CD4-positive, alpha-beta memory T cell (primary cell): ENCODE measurements at regions not wholly inside any gene's neighbourhood (a gene's known extent, or its start where the extent isn't known, plus 50 kb on each side); places are given as distances from the start of the nearest gene placed in this dataset.

ENCODE experiments used
- CTCF ChIA-PET: fragments of 350-600 bp; sonication (Branson Sonifier 250); formaldehyde crosslinking; loops from one replicate; lab custom pipeline; 2021; ENCODE audit warnings: inconsistent platforms; ENCODE audit not compliant: partially characterized antibody; lab: Charles Lee
- POLR2A ChIA-PET: fragments of 350-600 bp; sonication (Branson Sonifier 250); formaldehyde crosslinking; loops from one replicate; lab custom pipeline; 2021; ENCODE audit not compliant: partially characterized antibody; lab: Charles Lee
- DNase-seq, 5 donors: peaks; one replicate each; pipeline versions ENCODE4 v3.0.0 to v3.0.0-alpha.2; 2020 to 2022; ENCODE audit warnings: mixed read lengths in 1 of 5
- H3K27ac ChIP-seq: one replicate; pipeline ENCODE4 v1.7.0; 2013; ENCODE audit warnings: low read depth, low read length
- H3K27me3 ChIP-seq: 2 replicates; pipeline ENCODE4 v1.7.0; 2013; ENCODE audit warnings: mild to moderate bottlenecking, low read length, moderate library complexity; ENCODE audit not compliant: insufficient read depth
- H3K36me3 ChIP-seq: 2 replicates; pipeline ENCODE4 v1.7.0; 2013; ENCODE audit warnings: mild to moderate bottlenecking, low read length, moderate library complexity; ENCODE audit not compliant: insufficient read depth
- H3K4me1 ChIP-seq: 2 replicates; pipeline ENCODE4 v1.7.0; 2013; ENCODE audit warnings: mild to moderate bottlenecking, low read length, moderate library complexity; ENCODE audit not compliant: insufficient read depth
- H3K4me3 ChIP-seq, 2 donors: one replicate each; pipeline ENCODE4 v1.7.0; 2013; ENCODE audit warnings: low read length in 2 of 2, mild to moderate bottlenecking in 1 of 2
- H3K9me3 ChIP-seq, 2 donors: one replicate each; pipeline ENCODE4 v1.7.0; 2013; ENCODE audit warnings: low read length in 2 of 2, control low read depth in 1 of 2; ENCODE audit not compliant: control insufficient read depth in 1 of 2
- H3K27ac Mint-ChIP-seq, 7 donors: one replicate each; pipeline ENCODE4 v1.8.0; 2020 to 2021; ENCODE audit warnings: mixed read lengths in 7 of 7, mild to moderate bottlenecking in 6 of 7, inconsistent platforms in 3 of 7, moderate library complexity in 3 of 7
- H3K27me3 Mint-ChIP-seq, 2 donors: one replicate each; pipeline ENCODE4 v1.8.0; 2020 to 2021; ENCODE audit warnings: mixed read lengths in 2 of 2
- H3K36me3 Mint-ChIP-seq, 2 donors: one replicate each; pipeline ENCODE4 v1.8.0; 2020 to 2021; ENCODE audit warnings: mixed read lengths in 2 of 2, inconsistent platforms in 1 of 2, mild to moderate bottlenecking in 1 of 2
- H3K4me1 Mint-ChIP-seq, 4 donors: one replicate each; pipeline ENCODE4 v1.8.0; 2020 to 2021; ENCODE audit warnings: mixed read lengths in 4 of 4, mild to moderate bottlenecking in 1 of 4
- H3K4me3 Mint-ChIP-seq, 8 donors: one replicate each; pipeline ENCODE4 v1.8.0; 2020 to 2021; ENCODE audit warnings: mixed read lengths in 8 of 8, mild to moderate bottlenecking in 7 of 8, moderate library complexity in 6 of 8, inconsistent platforms in 3 of 8
- H3K9me3 Mint-ChIP-seq, 8 donors: one replicate each; pipeline ENCODE4 v1.8.0; 2020 to 2021; ENCODE audit warnings: mixed read lengths in 8 of 8, mild to moderate bottlenecking in 5 of 8, inconsistent platforms in 3 of 8, moderate library complexity in 1 of 8
- intact Hi-C: fragments of 100-400 bp; cut with micrococcal nuclease; formaldehyde crosslinking; loops from one replicate; pipeline ENCODE4 v1.15.1; 2023

DNA sequence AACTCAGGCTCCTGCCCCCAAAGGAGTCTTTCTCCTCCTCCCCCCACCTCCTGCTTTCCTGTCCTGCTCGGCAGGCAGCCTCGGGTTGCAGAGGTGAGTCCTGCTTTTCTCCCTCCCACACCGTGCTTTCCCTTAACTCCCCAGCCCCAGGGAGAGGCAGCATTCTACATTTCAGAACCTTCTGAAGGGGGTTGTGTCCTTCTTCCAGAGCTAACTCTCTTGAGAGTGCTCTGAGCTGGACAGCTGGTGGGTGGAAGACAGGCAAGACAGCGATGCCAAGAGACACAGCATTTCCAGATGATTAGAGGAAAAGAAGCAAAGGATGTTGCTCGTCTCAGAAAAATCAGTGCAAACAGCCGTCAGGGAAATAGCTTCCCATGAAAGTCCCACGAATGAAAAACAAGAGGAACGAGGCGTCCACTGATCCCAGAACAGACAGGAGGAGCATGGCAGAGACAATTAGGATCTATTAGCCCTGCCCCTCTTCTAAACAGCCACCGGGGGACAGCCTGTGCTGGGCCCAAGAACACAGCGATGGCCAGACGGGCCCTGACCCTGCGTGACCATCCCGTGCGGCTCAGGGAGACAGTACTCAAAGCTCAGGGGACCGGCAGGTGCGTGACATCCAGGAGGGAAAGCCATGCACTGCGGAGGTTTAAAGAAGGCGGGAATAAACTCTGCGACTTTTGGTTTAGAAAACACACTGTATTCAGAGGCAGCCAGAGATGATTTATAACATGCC, 216.5 kb upstream of the RTL1 start:
- Histone ChIP-seq H3K9me3 (no peaks in the 10 kb centered on the region), H3K27ac (no peak overlapping the region), H3K4me1 (no peaks in the 10 kb centered on the region), H3K4me3 (no peak overlapping the region), H3K36me3 (no peaks in the 10 kb centered on the region), H3K27me3 (no peaks in the 10 kb centered on the region)
- no peak overlapping the region for H3K27ac Mint-ChIP-seq
- CTCF ChIA-PET, result no interaction called here
- no peaks in the 10 kb centered on the region for H3K36me3 Mint-ChIP-seq
- peaks cover 0 to 2% (median 0%) of the 10 kb centered on the region in 8 donors for H3K9me3 Mint-ChIP-seq
- no peak for DNase-seq
- POLR2A ChIA-PET, result no interaction called here
- H3K27me3 Mint-ChIP-seq, result peaks cover 2 to 16% of the 10 kb centered on the region in 2 donors
- intact Hi-C loops, result no loop called here
- H3K4me1 Mint-ChIP-seq, result peaks cover 5 to 15% (median 7%) of the 10 kb centered on the region in 4 donors
- no peak overlapping the region for H3K4me3 Mint-ChIP-seq

DNA sequence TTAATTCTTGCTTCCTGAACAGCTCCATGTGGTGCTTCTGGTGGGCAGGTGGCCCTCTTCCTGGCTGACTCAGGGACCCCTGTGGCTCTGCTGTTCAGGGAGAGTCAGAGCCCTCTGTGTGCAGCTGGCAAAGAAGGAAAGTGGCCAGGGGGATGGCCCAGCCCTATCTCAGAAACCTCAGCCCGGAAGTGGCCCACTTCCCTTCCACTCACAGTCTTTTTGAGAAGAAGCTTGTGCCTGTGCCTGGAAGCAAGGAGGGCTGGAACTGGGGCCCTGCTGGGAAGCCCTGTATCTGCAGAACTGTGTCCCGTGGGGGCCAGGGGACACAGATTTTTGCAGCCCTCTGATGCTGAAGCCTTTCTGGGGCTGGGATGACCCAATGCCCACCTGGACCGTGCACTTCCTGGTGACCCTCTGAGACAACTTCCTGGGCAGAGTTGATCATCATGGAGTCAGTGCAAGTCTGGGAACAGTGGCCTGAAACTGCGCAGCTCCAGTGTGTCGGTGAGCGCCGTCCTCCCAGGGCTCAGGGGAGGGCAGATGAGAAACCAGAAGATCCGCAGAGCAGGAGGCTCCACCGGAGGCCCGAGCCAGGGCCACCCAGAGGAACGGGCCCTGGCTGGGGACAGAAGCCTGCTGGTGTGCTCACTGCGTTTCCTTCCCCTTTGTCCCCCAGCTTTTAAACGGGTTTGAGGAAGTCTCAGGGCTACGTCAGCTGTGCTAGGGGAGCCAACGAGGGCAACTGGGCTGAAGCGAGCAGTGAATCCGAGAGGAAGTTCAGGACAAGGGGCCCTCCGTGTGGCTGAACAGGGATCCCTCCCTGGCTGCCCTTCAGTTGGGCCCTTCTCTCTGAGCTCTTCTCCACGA, 217.4 kb upstream of the RTL1 start:
- H3K9me3 Mint-ChIP-seq, result peaks cover 0 to 2% (median 0%) of the 10 kb centered on the region in 8 donors
- H3K27me3 Mint-ChIP-seq, result peaks cover 4 to 13% of the 10 kb centered on the region in 2 donors
- DNase-seq, result no peak
- H3K27ac ChIP-seq, result no peak overlapping the region
- POLR2A ChIA-PET, result no interaction called here
- no peak overlapping the region for H3K27ac Mint-ChIP-seq
- peak overlapping the region in 2 of 8 donors; percentile 36 to 64 for H3K4me3 Mint-ChIP-seq
- no peaks in the 10 kb centered on the region for H3K9me3 ChIP-seq
- no peak overlapping the region for H3K4me3 ChIP-seq
- H3K27me3 ChIP-seq, result no peaks in the 10 kb centered on the region
- no peaks in the 10 kb centered on the region for H3K36me3 Mint-ChIP-seq
- no peaks in the 10 kb centered on the region for H3K36me3 ChIP-seq
- intact Hi-C loops, result no loop called here
- no peaks in the 10 kb centered on the region for H3K4me1 ChIP-seq
- H3K4me1 Mint-ChIP-seq, result peaks cover 5 to 15% (median 7%) of the 10 kb centered on the region in 4 donors
- CTCF ChIA-PET, result no interaction called here

DNA sequence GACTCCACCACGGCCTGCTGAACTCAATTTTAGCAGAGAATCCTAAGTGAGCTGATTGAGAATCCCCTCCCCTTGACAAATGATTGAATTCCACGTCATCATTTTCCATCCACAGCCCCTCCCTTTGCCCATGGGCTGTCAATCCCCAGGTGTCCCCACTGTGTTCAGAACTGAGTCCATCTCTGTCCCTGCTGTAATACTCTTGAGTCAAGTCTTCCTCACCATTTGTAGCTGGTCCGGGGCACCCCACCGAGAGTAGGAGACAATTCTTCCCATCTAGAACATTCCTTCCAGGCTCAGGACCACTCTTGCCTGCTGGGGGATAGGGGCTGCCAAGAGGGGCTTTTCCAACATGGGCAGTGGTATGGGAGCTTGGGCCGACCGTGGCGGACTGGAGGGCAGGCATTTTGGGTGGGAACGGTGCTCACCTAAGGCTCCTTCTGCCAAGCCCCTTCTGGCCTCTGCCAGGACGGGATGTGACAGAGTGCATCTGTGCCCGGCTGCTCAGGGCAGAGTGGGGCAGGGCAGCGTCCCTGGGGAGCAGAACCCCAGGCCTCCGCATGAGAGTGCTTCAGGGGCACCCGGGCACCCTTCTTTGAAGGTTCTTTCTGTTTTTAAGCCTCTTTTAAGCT, 218.1 kb upstream of the RTL1 start:
- Mint-ChIP-seq H3K36me3 (no peaks in the 10 kb centered on the region), H3K27me3 (peaks cover 4 to 13% of the 10 kb centered on the region in 2 donors), H3K4me1 (peaks cover 5 to 15% (median 7%) of the 10 kb centered on the region in 4 donors), H3K27ac (no peak overlapping the region), H3K4me3 (peak overlapping the region in 3 of 8 donors; percentile 15 to 21 (median 15)), H3K9me3 (peaks cover 0 to 2% (median 0%) of the 10 kb centered on the region in 8 donors)
- ChIA-PET POLR2A (no interaction called here), CTCF (no interaction called here)
- no peaks in the 10 kb centered on the region for H3K9me3 ChIP-seq
- no peak overlapping the region for H3K4me3 ChIP-seq
- H3K27me3 ChIP-seq, result no peaks in the 10 kb centered on the region
- no peaks in the 10 kb centered on the region for H3K4me1 ChIP-seq
- intact Hi-C loops, result no loop called here
- H3K36me3 ChIP-seq, result no peaks in the 10 kb centered on the region
- no peak for DNase-seq
- no peak overlapping the region for H3K27ac ChIP-seq

DNA sequence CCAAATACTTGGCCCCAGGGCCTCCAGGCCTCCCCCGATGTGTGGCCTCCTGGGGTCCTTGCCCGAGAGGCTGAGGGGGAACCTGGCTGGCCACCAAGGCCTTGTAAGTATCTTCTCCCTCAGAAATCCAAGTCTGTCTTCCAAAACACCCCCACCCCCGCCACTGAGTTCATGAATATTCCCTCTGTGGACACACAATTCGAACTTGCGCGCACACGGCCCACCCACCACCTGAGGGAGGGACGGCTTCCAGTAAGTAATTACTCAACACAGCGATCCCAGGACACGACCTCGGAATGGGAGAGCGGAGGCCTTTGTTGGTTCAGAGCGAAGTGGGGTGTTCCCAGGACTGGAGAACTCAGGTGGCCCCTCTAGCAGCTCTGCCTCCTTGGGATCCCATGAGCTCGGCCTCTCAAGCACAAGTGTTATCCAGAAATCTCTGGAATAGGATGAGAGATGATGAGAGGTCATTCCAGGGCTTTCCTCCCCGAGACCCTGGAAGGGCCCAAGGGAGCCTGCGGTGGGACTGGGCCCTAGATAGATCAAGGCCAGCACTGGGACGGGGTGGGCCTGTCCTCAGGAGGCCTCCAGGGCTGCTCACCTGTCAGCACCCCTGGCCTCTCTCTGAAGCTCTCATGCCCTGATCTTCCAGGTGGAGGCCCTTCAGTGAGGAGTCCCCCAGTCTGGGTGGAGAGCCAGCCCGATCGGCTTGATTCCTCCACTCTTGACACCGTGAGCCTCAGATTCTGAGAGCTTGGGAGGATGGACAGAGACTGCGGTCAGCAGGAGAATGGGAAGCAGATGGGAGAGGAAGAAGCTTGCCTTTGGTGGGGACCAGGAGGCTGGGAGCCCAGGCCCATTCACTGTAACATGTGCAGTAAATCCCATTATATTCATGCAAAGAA, 219.0 kb upstream of the RTL1 start:
- CTCF ChIA-PET, result no interaction called here
- Mint-ChIP-seq H3K9me3 (peaks cover 0 to 2% (median 0%) of the 10 kb centered on the region in 8 donors), H3K4me3 (no peak overlapping the region), H3K27me3 (peaks cover 4 to 17% of the 10 kb centered on the region in 2 donors), H3K36me3 (no peaks in the 10 kb centered on the region), H3K27ac (peak overlapping the region in 1 of 7 donors; percentile 63), H3K4me1 (peaks cover 5 to 15% (median 7%) of the 10 kb centered on the region in 4 donors)
- POLR2A ChIA-PET, result no interaction called here
- Histone ChIP-seq H3K36me3 (no peaks in the 10 kb centered on the region), H3K27me3 (no peaks in the 10 kb centered on the region), H3K27ac (no peak overlapping the region), H3K4me1 (no peaks in the 10 kb centered on the region), H3K9me3 (no peaks in the 10 kb centered on the region), H3K4me3 (no peak overlapping the region)
- DNase-seq, result no peak
- intact Hi-C loops, result no loop called here

DNA sequence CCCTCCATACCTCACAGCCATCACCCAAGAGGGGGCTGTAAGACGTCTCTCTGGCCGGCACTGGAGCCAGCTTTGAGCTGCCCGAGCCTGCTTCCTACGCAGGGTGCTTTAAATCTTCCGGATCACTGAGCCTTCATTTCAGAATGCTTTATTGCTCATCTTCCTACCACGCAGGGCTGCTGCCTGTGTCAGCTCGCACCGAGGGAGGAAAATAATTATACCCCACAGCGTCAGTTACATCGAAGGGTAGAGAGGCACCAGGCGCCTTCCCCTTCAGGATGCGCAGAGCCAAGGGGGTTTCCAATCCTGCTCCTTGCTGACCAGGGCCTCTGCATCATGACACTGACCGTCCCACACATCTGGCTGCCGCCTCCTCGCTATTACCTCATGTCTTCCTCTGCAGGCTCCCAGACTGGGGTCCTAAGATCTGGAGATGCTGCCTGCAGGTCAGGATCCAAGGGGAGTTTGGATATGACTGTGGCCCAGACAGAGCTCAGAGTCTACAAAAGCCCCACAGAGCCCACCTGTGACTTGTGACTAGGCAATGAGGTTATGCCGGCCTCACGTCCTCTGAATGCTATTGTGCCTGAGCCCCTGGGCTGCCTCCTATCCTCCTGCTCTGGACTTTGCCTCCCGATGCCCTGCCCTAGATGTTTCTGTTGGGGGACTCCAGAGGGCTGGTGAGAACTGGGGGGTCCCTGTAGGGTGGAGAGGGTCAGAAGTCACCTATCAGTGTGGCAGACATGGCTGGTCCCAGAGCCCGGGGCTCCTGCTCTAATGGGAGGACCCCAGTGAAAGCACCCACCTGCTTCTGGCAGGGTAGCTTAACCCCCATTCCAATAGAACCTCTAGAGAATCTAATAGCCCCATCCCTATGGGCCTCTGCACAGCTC, 220.3 kb upstream of the RTL1 start:
- Mint-ChIP-seq H3K36me3 (no peaks in the 10 kb centered on the region), H3K9me3 (peaks cover 0 to 6% (median under 1%) of the 10 kb centered on the region in 8 donors), H3K27ac (no peak overlapping the region), H3K4me1 (peaks cover 5 to 15% (median 7%) of the 10 kb centered on the region in 4 donors), H3K4me3 (no peak overlapping the region), H3K27me3 (peaks cover 8 to 21% of the 10 kb centered on the region in 2 donors)
- intact Hi-C loops, result no loop called here
- H3K27me3 ChIP-seq, result no peaks in the 10 kb centered on the region
- POLR2A ChIA-PET, result no interaction called here
- H3K27ac ChIP-seq, result no peak overlapping the region
- no peaks in the 10 kb centered on the region for H3K4me1 ChIP-seq
- no peaks in the 10 kb centered on the region for H3K9me3 ChIP-seq
- DNase-seq, result no peak
- CTCF ChIA-PET, result no interaction called here
- no peak overlapping the region for H3K4me3 ChIP-seq
- no peaks in the 10 kb centered on the region for H3K36me3 ChIP-seq

DNA sequence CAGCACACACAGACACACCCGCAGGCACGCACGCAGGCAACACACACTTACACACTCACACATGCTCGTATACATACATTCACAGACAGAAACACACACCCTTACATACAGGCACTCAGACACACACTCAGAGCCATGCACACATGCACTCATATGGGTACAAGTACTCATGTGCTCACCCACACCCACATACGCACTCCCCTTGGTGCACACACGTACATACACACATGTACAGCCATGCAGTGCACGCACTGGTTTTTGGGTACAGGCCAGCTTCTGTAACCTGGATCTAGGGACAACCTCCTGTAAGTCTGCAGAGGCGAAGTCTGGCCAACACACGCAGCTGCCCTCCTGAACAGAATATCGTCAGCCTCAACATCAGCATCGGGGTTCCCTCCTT, 221.3 kb upstream of the RTL1 start:
- peaks cover 4 to 15% (median 7%) of the 10 kb centered on the region in 4 donors for H3K4me1 Mint-ChIP-seq
- POLR2A ChIA-PET, result no interaction called here

More for the DNA sequence above, 221.3 kb upstream of the RTL1 start:
- Histone ChIP-seq H3K4me3 (no peak overlapping the region), H3K4me1 (no peaks in the 10 kb centered on the region), H3K27ac (no peak overlapping the region), H3K36me3 (no peaks in the 10 kb centered on the region), H3K9me3 (no peaks in the 10 kb centered on the region), H3K27me3 (no peaks in the 10 kb centered on the region)
- no peak overlapping the region for H3K4me3 Mint-ChIP-seq
- no peak for DNase-seq
- peaks cover 10 to 16% of the 10 kb centered on the region in 2 donors for H3K27me3 Mint-ChIP-seq
- H3K9me3 Mint-ChIP-seq, result peaks cover 0 to 6% (median under 1%) of the 10 kb centered on the region in 8 donors
- no peaks in the 10 kb centered on the region for H3K36me3 Mint-ChIP-seq
- intact Hi-C loops, result no loop called here
- CTCF ChIA-PET, result no interaction called here
- no peak overlapping the region for H3K27ac Mint-ChIP-seq
